Daoy (cell line): ENCODE measurements at regions not wholly inside any gene's neighbourhood (a gene's known extent, or its start where the extent isn't known, plus 50 kb on each side); places are given as distances from the start of the nearest gene placed in this dataset.
"Not testable (repeated sequence)": the region's sequence is repeated elsewhere in the genome, so short reads cannot be mapped to it uniquely, and the experiment has no call there.

Experiments
- DNase-seq: peaks from one replicate; pipeline ENCODE4 v3.0.0-alpha.2; 2015; ENCODE audit warnings: low read depth

- DNase-seq, result no peak
Measured at GRCh38 chr6:63478734-63479133, 93.5 kb upstream of the LOC128125822 start.

GRCh38 chr6:63486196-63486595 lies 86.1 kb upstream of the LOC128125822 start:
- DNase-seq, result no peak

GRCh38 chr6:63487103-63487813 lies 85.0 kb upstream of the LOC128125822 start:
- no peak for DNase-seq

- DNase-seq, result no peak
Measured at GRCh38 chr6:63491119-63491518, 81.2 kb upstream of the LOC128125822 start.

GRCh38 chr6:63492476-63492875 lies 79.8 kb upstream of the LOC128125822 start:
- DNase-seq, result no peak

- no peak for DNase-seq
Measured at GRCh38 chr6:63493557-63493956, 78.7 kb upstream of the LOC128125822 start.

GRCh38 chr6:63496361-63496804 lies 75.9 kb upstream of the LOC128125822 start:
- DNase-seq, result no peak

GRCh38 chr6:63502156-63502555 lies 70.1 kb upstream of the LOC128125822 start:
- no peak for DNase-seq

- no peak for DNase-seq
Measured at GRCh38 chr6:63503199-63503598, 69.1 kb upstream of the LOC128125822 start.

GRCh38 chr6:63504777-63505384 lies 67.4 kb upstream of the LOC128125822 start:
- DNase-seq, result no peak

GRCh38 chr6:63507096-63507495 lies 65.2 kb upstream of the LOC128125822 start:
- DNase-seq, result no peak

- no peak for DNase-seq
Measured at GRCh38 chr6:63509652-63510352, 62.5 kb upstream of the LOC128125822 start.

- DNase-seq, result no peak
Measured at GRCh38 chr6:63510353-63510686, 62.0 kb upstream of the LOC128125822 start.

- no peak for DNase-seq
Measured at GRCh38 chr6:63510849-63511248, 61.4 kb upstream of the LOC128125822 start.

GRCh38 chr6:63514488-63515173 lies 57.6 kb upstream of the LOC128125822 start:
- no peak for DNase-seq

GRCh38 chr6:63515227-63515626 lies 57.1 kb upstream of the LOC128125822 start:
- DNase-seq, result not testable (repeated sequence)

- DNase-seq, result no peak
Measured at GRCh38 chr6:63516186-63516944, 55.9 kb upstream of the LOC128125822 start.

- DNase-seq, result no peak
Measured at GRCh38 chr6:63517221-63517620, 55.1 kb upstream of the LOC128125822 start.

- DNase-seq, result no peak
Measured at GRCh38 chr6:63521475-63522210, 50.6 kb upstream of the LOC128125822 start.
